ENCODE measurements at regions not wholly inside any gene's neighbourhood (a gene's known extent, or its start where the extent isn't known, plus 50 kb on each side); places are given as distances from the start of the nearest gene placed in this dataset.

- DNase-seq = no peak
Measured at GRCh38 chr19:28426110-28426729, 786.7 kb downstream of the UQCRFS1 start.

- no peak for DNase-seq
Measured at GRCh38 chr19:28425046-28425931, 787.7 kb downstream of the UQCRFS1 start.

DNA sequence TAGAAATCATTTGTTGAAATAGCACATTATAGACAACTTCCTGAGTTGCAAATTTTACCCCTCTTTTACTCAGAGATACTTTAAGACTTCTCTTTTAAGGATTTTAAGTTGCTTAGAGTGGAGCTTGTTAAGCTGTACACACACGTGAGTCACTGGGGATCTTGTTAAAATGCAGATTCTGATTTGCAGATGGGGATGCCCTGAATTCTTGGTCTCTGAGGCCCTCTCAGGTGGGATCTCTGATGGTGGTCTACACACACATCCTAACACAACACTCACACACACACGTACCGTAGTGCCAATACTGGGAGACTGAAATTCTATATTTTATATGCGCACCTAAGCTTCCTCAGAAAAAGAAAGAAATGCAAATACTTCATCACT lies 788.3 kb downstream of the UQCRFS1 start:
- no peak for DNase-seq

- DNase-seq = no peak
Measured at GRCh38 chr19:28424077-28424476, 788.9 kb downstream of the UQCRFS1 start.

GRCh38 chr19:28422791-28423650 lies 789.9 kb downstream of the UQCRFS1 start:
- no peak for DNase-seq

- no peak for DNase-seq
Measured at GRCh38 chr19:28422046-28422445, 790.9 kb downstream of the UQCRFS1 start.

DNA sequence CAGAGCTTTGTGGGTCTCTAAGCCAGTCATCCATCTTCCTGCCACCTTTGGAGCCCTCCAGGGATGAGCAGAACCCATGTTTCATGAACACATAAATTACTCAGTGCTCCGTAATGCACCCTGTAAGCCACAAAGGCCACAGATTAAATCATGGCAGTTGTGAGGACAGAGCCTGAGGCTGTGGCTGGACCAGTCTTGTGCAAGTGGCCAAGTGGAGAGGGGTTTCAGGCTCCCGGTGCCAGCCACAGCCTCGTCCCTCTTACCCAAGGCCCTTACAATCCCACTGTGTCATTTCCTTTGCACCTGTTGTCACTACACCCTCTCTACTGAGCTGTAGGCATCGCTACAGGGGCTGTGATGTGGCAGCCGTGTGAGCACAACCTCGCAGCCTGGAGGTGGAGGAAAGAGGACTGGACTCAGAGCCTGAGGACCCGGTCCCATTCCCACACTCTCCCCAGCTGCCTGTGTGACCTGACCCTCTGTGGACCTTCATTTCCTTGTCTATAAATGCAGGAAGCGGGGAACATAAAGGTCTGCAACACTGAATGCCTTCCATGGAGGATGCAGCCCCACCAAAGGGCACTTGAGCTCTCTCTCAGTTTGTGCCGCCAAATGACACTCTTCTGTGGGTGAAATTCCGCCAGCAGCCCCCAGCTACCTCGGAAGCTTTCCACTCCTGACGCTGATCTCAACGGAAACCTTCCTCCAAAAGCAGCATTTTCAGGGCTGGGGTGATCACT lies 792.0 kb downstream of the UQCRFS1 start:
- DNase-seq = no peak

GRCh38 chr19:28419312-28419711 lies 793.6 kb downstream of the UQCRFS1 start:
- no peak for DNase-seq

DNA sequence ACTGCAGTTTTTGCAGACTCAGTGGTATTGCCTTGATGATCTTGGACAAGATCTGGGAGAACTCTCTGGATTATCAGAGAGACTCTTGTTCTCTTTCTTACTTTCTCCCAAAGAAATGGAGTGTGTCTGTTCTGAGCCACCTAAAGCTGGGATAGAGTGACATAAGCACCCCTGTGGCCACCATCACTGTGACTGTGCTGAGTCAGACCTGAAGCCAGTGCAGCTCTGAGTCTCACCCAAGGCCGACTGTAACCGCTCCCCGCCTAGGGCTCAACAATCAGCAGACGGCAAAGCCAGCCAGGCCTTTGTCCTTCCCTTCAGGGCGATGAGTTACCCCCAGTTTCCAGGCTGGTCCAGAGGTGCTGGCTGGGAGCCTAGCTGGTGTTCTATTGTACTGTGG lies 795.6 kb downstream of the UQCRFS1 start:
- DNase-seq = no peak

DNA sequence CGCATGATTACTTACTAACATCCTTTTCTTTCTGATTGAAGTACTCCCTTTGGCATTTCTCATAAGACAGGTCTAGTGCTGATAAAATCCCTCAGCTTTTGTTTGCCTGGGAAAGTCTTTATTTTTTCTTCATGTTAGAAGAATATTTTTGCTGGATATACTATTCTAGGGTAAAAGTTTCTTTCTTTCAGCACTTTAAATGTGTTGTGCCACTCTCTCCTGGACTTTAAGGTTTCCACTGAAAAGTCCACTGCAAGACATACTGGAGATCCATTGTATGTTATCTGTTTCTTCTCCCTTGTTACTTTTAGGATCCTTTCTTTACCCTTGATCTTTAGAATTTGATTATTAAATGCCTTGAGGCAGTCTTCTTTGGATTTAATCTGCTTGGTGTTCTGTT lies 796.7 kb downstream of the UQCRFS1 start:
- DNase-seq = no peak

GRCh38 chr19:28414748-28415147 lies 798.2 kb downstream of the UQCRFS1 start:
- no peak for DNase-seq

- no peak for DNase-seq
Measured at GRCh38 chr19:28409859-28410258, 803.1 kb downstream of the UQCRFS1 start.

DNA sequence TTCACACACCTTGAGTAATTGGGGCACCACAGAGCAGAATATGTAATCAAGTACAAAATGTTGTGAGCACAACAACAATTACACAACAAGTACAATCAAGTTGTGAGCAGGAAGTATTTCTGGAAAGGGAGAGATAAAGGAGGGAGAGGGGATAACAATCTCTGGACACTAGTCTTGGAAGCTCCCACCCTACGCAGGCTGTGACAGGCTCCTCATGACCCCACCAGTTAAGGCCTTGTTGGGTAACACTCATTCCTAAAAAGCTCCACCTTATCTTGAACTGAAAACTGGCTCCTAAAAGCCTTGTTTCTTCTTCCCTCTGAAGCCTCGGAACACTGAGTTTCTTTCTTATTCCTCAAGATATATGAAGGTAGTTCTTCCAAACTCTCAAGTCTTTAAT lies 806.0 kb downstream of the UQCRFS1 start:
- DNase-seq = no peak

- no peak for DNase-seq
Measured at GRCh38 chr19:28405346-28405742, 807.6 kb downstream of the UQCRFS1 start.

DNA sequence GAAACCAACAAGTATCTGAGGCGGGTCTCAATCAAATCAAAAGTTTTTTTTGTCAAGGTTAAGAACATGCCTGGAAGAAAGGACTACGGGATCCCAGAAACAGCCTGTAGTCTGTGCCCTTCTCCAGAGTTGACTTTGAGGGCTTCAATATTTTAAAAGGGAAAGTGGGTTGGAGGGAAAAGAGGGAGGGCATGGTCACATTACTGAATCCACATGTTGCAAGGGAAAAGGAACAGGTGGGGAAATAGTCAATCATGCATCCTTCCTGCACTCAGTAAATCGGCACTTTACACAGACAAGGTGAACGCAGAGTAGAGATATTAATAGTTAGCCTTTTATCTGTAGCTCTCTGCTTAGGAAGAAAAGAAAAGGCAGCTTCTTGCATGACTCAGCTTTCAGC lies 808.5 kb downstream of the UQCRFS1 start:
- DNase-seq = no peak

GRCh38 chr19:28403690-28404089 lies 809.3 kb downstream of the UQCRFS1 start:
- DNase-seq = no peak

DNA sequence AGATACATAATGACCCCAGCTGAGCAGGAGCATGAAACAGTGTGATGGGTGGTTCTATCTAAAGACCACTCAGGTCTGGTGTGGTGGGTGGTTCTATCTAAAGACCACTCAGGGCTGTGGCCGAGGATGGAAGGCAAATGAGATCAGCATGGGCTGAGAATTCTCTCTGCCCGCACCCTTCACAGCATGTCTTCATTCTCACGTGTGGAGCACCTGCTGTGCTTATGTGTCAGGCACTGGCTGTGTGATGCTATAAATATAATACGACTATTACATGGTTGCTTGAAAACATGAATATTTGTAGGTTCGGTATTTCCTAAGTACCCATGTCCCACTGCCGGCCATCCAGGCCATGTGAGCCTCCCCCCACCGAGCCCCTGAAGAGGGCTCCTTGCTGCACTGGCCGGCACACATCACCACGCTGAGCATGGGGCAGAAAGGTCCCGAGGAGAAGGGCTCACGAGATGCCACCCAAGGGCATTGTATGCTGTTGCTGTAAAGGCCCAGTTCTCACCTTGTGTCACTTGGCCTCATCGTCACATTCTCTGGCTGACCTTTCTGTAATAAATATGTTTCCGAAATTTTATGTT lies 810.2 kb downstream of the UQCRFS1 start:
- no peak for DNase-seq

DNA sequence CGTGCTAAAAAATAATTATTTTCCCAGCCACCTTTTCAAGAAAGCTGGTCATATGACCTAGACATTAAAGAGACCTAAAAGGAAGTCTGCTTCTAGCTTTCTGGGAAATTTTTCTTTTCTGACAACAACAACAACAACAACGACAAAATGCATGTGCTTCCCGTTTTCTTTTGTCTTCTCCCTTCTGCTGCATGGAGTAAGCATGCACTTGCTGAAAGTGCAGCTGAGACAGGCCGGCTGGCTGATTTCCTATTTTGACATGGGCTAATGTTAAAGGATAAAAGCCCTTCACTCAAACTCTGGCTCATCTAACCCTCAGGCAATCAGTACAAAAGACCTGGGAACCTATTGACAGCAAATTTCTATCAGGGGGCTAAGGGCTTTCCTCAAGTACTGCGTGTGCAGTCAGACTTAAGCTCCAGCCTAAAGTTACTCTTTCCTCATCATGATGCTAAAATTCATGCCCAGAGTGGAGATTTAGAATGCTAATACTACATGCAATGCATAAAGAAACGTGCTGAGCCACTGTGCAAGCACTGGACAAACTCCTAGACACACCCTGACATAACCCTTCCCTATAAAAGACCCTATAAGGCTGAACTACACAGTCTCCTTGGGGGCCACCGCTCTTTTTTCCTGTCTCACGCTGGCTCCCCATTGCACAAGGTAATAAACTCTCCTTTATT lies 811.1 kb downstream of the UQCRFS1 start:
- DNase-seq = no peak

- no peak for DNase-seq
Measured at GRCh38 chr19:28400953-28401671, 811.8 kb downstream of the UQCRFS1 start.

GRCh38 chr19:28399187-28399586 lies 813.8 kb downstream of the UQCRFS1 start:
- DNase-seq = no peak

DNA sequence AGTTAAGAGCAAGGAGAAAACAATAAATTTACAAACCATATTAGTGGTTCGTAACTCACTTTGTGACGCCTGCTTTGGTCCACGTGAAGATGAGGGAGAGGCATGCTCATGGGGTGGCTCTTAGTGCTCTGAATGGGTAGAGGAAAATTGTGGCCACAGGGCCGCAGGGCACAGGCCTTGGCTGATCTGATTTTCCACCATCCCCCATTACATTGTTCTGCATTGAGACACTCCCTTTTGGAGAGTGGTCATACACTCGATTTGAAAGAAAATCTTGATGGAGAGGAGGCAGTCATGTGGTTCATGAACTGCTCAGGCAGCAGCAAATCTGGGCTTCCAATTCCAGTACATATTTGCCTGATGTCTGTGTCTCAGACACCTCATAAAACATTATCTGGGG lies 815.2 kb downstream of the UQCRFS1 start:
- DNase-seq = no peak
